ENCODE measurements at regions not wholly inside any gene's neighbourhood (a gene's known extent, or its start where the extent isn't known, plus 50 kb on each side); places are given as distances from the start of the nearest gene placed in this dataset.
A peak's percentile ranks its signal among the peaks of the same experiment; 100 is the strongest.
"Not testable (repeated sequence)": the region's sequence is repeated elsewhere in the genome, so short reads cannot be mapped to it uniquely, and the experiment has no call there.

DNA sequence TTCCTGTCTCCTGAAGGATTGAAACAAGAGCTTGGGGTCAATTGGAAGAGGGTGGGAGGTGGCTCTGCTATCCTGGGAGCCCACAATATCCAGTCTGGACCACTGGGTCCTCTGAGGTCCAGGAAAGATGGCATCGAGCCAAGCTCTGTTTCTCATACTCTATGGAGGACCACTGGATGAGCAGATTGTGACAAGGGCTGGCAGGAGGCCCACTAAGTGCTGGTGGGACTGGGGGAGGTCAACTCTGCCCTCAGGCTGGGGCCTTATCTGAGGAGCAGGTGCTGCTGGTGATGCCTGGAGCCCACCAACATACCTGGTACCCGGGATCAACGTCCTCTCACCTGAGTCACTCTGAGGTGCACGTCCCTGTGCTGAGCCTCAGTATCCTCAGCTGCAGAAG lies 142.4 kb downstream of the NDUFA10 start:
- DNase-seq (ENCODE audit: low spot score): no peak

GRCh38 chr2:239882331-239882732 lies 142.8 kb downstream of the NDUFA10 start:
- DNase-seq (ENCODE audit: low spot score): peak; percentile 53

DNA sequence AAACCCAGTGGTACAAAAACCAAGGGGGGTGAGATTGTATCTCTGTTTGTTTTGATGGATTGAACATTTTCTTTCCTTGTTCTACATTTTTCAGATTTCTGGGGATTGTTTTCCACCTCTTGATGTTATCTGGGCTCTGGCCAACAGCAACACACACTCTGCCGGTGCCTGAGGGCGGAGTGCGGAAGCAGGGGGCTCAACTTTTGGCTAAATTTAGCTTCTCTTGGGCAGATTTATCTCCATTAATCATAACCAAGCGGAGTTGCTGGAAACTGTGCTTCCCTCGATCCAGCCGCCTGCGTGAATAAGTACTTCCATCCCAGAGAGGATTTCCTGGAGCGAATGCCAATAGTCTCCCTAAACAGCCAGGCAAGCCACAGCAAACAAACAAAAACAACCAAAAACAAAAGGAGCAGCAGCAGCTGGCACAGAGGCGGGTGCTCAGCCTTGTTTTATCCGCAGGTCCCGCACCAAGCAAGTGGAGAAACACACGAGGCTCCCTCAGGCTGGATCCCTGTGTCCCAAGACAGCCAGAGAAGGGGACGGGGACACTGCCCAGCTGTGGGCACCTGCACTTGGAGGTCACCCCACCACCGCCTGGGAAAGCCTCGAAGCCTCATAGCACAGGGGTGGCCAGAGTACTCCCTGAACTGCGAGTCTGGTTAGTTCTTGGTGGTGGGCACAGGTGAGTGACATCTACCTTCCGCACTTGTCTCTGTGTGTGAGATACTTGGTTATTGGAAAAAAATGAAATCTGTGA lies 143.4 kb downstream of the NDUFA10 start:
- no peak for DNase-seq (ENCODE audit: low spot score)

- no peak for DNase-seq (ENCODE audit: low spot score)
Observed at GRCh38 chr2:239881031-239881471, 144.1 kb downstream of the NDUFA10 start.

DNA sequence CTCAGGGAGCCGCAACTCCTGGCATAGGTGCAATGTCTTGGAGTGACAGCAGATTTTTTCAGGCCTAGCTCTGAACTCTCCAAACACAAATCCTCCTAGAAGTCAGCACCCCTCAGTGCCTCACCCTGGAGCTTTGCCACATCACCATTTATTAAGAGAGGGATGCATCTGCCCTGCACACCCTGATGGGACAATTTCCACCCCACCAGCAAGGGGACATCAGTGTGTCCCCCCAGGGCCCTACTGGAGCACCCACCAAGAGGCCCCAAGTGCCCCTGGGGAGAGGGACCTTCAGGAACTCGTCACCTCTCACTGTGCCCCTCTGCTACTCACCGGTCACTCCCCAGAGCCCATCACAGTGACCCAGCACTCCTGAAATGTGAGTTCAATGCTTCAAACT lies 144.7 kb downstream of the NDUFA10 start:
- no peak for DNase-seq (ENCODE audit: low spot score)

DNA sequence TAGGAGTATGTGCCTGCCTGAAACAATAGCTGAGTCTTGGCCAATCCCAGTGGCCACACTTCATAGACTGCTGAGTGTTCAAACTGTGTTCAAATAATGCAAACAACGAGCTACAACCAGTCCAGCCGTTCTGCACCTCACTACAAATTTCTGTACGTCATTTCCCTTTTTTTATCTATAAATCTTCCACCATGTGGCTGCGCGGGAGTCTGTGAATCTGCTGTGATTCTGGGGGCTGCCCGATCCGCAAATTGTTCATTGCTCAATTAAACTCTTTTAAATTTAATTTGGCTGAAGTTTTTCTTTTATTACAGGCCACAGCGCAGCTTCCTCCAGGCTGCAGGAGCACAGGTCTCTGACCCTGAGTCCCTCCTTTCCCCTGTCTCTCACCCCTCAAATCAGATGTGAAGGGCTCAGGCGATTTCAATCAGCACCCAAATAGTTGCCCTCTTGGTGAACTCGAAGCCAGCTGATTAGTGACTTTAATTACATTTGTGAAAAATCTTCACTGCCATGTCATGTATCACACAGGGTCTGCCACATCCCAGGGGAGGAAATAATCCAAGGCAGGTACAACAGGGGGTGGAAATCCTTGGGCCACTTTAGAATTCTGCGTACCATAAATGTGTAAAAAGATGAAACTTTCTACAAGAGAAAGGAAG lies 145.6 kb downstream of the NDUFA10 start:
- no peak for DNase-seq (ENCODE audit: low spot score)

- DNase-seq (ENCODE audit: low spot score): no peak
Observed at GRCh38 chr2:239878686-239879085, 146.5 kb downstream of the NDUFA10 start.

DNA sequence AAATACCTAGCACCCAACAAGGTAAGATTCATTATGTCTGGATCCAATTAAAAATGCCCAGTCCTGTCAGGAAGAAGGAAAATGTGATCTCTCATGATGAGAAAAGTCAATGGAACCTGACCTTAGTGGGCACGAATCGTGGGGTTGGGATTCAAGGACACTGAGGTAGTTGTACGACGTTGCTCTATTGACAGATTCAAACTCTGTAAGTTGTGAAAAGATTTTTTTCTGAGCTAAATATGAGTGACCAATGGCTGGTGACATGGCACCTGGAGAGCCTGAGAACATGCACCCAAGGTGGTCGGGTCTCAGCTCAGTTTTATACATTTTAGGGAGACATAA lies 148.2 kb downstream of the NDUFA10 start:
- DNase-seq (ENCODE audit: low spot score): no peak

DNA sequence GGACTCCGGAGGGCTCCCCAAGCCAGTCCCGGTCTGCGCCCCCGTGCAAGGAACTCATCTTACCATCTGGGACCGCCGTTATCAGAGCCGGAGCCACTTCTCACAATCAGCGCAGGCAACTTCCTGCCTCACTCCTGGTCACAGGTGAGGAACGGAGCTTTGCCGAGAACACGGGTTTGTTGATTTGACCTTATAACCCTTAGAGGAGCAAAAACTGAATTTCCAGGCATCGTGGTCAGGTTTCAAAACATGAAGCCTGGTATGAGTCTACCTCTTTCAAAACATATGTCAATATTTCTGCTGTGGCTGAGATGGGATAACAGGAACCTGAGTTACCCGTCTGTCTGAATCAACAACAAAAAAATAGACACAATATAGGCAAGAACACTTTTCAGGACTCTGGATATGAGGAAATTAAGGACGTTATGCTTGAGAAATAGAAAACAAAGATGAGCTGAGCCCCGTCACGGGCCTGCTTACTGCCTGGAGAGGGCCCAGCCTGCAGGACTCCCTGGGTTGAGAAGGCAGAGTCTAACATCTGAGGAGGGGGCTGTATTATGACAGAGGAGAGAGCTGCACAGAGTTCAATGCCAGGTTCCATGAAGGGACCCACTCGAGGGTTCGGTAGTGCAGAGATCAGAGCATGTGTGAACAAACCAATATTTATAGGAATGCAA lies 148.7 kb downstream of the NDUFA10 start:
- DNase-seq (ENCODE audit: low spot score): no peak

GRCh38 chr2:239874636-239875356 lies 150.3 kb downstream of the NDUFA10 start:
- DNase-seq (ENCODE audit: low spot score): no peak

- DNase-seq (ENCODE audit: low spot score): no peak
Observed at GRCh38 chr2:239873656-239874635, 151.2 kb downstream of the NDUFA10 start.

DNA sequence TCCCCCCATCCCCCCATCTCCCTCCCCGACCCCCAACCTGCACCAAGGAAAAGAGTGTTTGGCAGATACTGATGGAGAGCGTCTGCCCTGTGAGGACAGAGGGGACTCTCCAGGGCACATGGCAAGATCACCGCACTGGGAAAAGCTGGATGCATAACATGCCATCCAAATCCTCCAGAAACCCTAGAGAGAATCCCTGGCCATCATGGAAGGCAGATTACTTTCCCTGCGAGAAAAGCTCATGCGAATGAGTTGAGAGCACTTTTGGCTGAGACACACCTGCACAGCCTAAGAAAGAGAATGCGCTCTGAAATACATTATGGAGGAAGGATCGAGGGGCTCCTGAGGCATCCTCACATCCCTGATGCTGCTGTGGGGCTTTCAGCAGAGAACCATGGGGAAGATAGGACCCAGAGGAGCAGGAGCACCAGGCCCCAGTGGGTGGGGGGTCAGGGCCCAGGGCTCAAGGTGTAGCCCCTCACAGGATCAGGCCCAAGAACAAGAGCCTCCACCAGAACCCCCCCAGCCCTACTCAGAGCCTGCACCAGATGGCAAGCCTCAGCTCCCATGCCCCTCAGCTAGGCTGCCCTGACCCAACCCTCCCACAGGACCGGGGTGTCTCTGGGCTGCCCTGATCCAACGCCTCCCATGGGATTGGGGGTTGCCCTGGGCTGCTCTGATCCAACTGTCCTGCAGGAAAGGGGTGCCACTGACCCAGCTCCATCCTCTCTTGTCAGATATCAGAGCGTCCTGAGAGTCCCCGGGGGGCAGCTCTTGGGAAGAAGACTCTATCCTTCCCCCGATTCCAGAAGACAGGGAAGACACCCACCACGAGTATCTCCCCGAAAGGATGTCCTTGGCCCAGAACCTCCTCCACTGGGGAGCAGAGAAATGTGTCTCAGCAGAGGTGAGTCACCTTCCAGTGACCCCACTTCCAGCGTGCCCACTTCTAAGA lies 153.4 kb downstream of the NDUFA10 start:
- DNase-seq (ENCODE audit: low spot score): no peak

GRCh38 chr2:239870863-239871262 lies 154.3 kb downstream of the NDUFA10 start:
- DNase-seq (ENCODE audit: low spot score): no peak

GRCh38 chr2:239870276-239870675 lies 154.9 kb downstream of the NDUFA10 start:
- no peak for DNase-seq (ENCODE audit: low spot score)

DNA sequence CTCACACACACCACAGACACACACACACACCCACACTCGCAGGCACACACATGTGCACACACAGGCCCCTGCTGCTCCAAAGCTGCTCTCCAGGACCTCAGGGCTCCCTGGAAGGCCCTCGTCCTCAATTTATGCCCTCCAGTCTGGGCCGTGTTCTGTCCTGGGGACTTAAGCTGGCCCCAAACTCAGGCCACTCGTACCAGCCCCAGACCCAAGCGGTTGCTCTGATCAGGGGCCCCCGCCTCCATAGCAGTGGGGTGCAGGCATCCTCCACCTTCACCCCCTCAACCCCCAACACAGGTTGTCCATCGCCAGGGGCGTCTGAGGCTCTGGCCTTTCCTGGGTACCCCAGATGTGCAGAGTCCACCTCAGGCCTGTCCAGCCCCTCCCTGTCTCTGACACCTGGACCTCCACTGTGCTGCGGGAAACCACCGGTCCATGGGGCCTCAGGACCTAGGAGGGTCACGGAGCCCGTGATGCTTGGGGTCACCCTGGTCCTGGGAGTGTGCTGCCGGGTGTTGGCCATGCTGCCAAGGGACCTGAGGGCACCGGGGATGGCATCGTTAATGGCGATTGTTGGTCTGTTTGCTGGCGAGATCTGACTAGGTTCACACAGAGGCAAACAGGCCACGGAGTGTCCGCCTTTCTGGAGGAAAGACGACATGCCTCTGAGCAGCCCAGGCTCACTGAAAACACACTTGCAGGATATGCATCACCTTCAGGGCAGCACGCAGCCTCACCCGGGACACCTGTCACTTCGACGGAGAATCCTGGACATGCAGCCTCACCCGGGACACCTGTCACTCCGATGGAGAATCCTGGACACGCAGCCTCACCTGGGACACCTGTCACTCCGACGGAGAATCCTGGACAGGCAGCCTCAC lies 155.6 kb downstream of the NDUFA10 start:
- DNase-seq (ENCODE audit: low spot score): no peak

DNA sequence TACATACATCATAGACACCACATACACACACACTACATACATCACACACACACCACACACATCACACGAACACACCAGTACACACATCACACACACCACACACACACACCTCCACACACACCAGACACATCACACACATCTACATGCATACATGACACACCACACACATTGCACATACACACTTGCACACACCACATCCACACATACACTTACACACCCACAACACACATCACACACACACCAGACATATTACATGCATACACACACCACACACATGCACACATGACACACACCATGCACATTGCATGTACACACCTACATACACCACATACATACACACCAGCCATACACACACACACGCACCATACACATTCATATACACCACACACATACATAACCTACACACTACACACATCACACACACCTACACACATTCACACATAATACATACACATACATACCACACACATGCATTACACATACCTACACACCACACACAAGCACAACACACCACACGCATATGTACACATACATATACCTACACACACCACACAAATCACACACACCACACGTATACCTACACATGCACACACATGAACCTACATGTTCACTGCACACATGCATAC lies 156.5 kb downstream of the NDUFA10 start:
- DNase-seq (ENCODE audit: low spot score): no peak

- no peak for DNase-seq (ENCODE audit: low spot score)
Observed at GRCh38 chr2:239866778-239867177, 158.4 kb downstream of the NDUFA10 start.

DNA sequence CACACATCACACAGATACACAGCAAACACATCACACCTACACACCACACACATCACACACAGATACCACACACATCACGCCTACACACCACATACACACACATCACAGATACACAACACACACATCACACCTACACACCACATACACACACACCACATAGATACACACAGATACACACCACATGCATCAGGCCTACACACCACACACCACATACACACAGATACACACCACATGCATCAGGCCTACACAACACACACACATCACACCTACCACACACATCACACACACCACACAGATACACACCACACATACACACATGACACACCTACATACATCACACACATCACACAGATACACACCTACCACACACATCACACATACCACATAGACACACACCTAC lies 158.8 kb downstream of the NDUFA10 start:
- no peak for DNase-seq (ENCODE audit: low spot score)

- DNase-seq (ENCODE audit: low spot score): not testable (repeated sequence)
Observed at GRCh38 chr2:239865856-239866255, 159.3 kb downstream of the NDUFA10 start.

Measured in LoVo (cell line).